ENCODE measurements at regions not wholly inside any gene's neighbourhood (a gene's known extent, or its start where the extent isn't known, plus 50 kb on each side); places are given as distances from the start of the nearest gene placed in this dataset.

DNA sequence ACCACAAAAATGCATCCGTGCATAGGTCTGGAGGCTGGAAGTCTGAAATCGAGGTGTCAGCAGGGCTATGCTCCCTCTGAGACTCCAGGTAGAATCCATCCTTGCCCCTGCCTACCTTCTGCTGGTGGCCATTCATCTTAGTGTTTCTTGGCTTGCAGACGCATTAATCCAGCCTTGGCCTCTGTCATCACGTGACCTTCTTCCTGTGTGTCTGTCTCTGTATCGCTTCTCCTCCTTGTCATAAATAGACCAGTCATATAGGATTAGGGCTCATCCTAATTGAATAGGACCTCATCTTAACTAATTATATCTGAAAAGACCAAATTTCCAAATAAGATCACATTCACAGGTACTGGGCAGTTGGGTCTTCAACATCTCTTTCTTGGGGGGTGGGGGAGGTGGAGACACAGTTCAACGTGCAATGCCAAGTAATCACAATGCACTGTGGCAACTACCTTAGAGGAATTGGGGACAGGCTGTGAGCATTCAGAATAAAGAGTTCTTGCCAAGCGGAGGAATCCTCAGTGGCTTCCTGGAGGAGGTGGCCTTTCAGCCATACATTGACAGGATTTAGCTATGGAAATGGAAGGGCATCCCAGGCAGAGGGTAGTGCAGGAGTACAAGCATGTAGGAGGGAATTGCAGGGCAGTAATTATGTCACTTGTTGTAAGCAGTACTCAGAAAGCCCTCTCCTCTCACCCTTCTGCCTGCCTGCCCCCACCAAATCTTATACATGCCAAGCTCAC lies 96.2 kb upstream of the SYT13 start:
- no peaks in the 10 kb centered on the region for H3K36me3 ChIP-seq (replicated peaks in 1 of 2; ENCODE audit: control insufficient read depth in 1 of 2, insufficient read depth in 2 of 2, low read length in 2 of 2)
- H3K4me1 ChIP-seq (ENCODE audit: control insufficient read depth in 1 of 2, insufficient read depth in 2 of 2, low read length in 2 of 2): peaks cover 12 to 13% of the 10 kb centered on the region in 2 donors
- intact Hi-C loops (cut with micrococcal nuclease): no loop called here
- no peak overlapping the region for H2AFZ ChIP-seq (ENCODE audit: insufficient read depth, low read depth, low read length, poor library complexity, severe bottlenecking)
- no peak overlapping the region for H3K9ac ChIP-seq (ENCODE audit: insufficient read depth, low read length, poor library complexity, severe bottlenecking)
- no peaks in the 10 kb centered on the region for H3K79me2 ChIP-seq (ENCODE audit: insufficient read depth, low read length)
- Mint-ChIP-seq H3K27ac (no peak overlapping the region), H3K4me3 (no peak overlapping the region), H3K27me3 (ENCODE audit: low read depth in 3 of 3) (peaks cover 24 to 62% (median 38%) of the 10 kb centered on the region in 3 donors), H3K4me1 (peaks cover 18% of the 10 kb centered on the region), H3K9me3 (no peaks in the 10 kb centered on the region), H3K36me3 (no peaks in the 10 kb centered on the region)
- H4K20me1 ChIP-seq (ENCODE audit: insufficient read depth, low read length): no peaks in the 10 kb centered on the region
- TF ChIP-seq, protein P1, sequence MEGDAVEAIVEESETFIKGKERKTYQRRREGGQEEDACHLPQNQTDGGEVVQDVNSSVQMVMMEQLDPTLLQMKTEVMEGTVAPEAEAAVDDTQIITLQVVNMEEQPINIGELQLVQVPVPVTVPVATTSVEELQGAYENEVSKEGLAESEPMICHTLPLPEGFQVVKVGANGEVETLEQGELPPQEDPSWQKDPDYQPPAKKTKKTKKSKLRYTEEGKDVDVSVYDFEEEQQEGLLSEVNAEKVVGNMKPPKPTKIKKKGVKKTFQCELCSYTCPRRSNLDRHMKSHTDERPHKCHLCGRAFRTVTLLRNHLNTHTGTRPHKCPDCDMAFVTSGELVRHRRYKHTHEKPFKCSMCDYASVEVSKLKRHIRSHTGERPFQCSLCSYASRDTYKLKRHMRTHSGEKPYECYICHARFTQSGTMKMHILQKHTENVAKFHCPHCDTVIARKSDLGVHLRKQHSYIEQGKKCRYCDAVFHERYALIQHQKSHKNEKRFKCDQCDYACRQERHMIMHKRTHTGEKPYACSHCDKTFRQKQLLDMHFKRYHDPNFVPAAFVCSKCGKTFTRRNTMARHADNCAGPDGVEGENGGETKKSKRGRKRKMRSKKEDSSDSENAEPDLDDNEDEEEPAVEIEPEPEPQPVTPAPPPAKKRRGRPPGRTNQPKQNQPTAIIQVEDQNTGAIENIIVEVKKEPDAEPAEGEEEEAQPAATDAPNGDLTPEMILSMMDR (IDR thresholded peaks at IDR 0.05): no peak
- no peak for DNase-seq
- H3K9me3 ChIP-seq (replicated peaks in 1 of 2; ENCODE audit: control insufficient read depth in 1 of 2, insufficient read depth in 1 of 2, low read length in 2 of 2): no peaks in the 10 kb centered on the region
- 54% methylated on average over 6 of the region's 7 CpGs for WGBS (ENCODE audit: insufficient coverage)
- H3K4me2 ChIP-seq (replicated peaks; ENCODE audit: extremely low read depth, low read length, poor library complexity, severe bottlenecking): no peak overlapping the region
- no peak overlapping the region for H3K4me3 ChIP-seq (replicated peaks in 1 of 3; ENCODE audit: low read depth in 2 of 3, low read length in 3 of 3)
- peaks cover 3 to 13% of the 10 kb centered on the region in 2 donors for H3K27me3 ChIP-seq (ENCODE audit: control insufficient read depth in 2 of 2, insufficient read depth in 2 of 2, low read length in 2 of 2)
- H3K27ac ChIP-seq (ENCODE audit: low read depth in 1 of 2, low read length in 2 of 2): no peak overlapping the region

DNA sequence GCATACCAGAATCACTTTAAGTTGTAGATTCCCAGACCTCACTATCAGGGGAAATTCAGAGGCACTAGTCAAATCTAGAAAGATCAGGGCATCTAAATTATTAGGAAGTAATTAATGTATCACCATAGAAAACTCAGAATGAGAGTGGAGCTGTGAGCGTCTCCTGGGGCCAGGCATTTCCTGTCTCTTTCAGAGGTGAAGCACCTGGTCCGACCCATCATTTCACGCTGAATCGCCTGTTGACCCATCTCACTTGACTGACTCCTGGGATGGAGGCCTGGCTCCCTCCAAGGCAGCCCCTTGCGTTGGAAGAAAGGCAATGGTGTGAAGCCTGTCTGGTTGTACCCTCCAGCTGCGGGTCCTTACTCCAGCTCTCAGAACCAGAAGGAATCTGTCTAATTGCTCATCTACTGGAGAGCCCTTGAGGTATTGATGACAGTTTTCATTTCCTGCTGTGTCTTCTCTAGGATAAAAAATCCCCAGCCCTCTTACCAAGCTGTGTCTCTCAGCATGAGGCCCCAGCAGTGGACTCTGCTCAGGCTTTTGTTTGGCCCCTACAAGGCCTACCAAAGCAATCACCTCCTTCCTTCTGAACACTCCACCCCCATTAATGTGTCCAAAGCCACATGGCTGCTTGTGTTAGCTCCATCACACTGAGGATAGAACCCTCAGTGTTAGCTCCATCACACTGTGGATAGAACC lies 93.2 kb upstream of the SYT13 start:
- WGBS (ENCODE audit: insufficient coverage): 91% methylated on average over 4 of the region's 6 CpGs
- no peak for DNase-seq
- TF ChIP-seq, protein P1 (IDR thresholded peaks at IDR 0.05): no peak
- Histone ChIP-seq H4K20me1 (ENCODE audit: insufficient read depth, low read length) (no peaks in the 10 kb centered on the region), H3K4me1 (ENCODE audit: control insufficient read depth in 1 of 2, insufficient read depth in 2 of 2, low read length in 2 of 2) (peaks cover 12 to 13% of the 10 kb centered on the region in 2 donors), H3K9ac (ENCODE audit: insufficient read depth, low read length, poor library complexity, severe bottlenecking) (no peak overlapping the region), H3K4me3 (replicated peaks in 1 of 3; ENCODE audit: low read depth in 2 of 3, low read length in 3 of 3) (no peak overlapping the region), H3K36me3 (replicated peaks in 1 of 2; ENCODE audit: control insufficient read depth in 1 of 2, insufficient read depth in 2 of 2, low read length in 2 of 2) (no peaks in the 10 kb centered on the region), H3K4me2 (replicated peaks; ENCODE audit: extremely low read depth, low read length, poor library complexity, severe bottlenecking) (no peak overlapping the region), H3K27ac (ENCODE audit: low read depth in 1 of 2, low read length in 2 of 2) (no peak overlapping the region), H3K9me3 (replicated peaks in 1 of 2; ENCODE audit: control insufficient read depth in 1 of 2, insufficient read depth in 1 of 2, low read length in 2 of 2) (no peaks in the 10 kb centered on the region), H2AFZ (ENCODE audit: insufficient read depth, low read depth, low read length, poor library complexity, severe bottlenecking) (no peak overlapping the region), H3K79me2 (ENCODE audit: insufficient read depth, low read length) (no peaks in the 10 kb centered on the region), H3K27me3 (ENCODE audit: control insufficient read depth in 2 of 2, insufficient read depth in 2 of 2, low read length in 2 of 2) (peaks cover 3 to 16% of the 10 kb centered on the region in 2 donors)
- no peak overlapping the region for H3K27ac Mint-ChIP-seq
- peaks cover 31 to 67% (median 39%) of the 10 kb centered on the region in 3 donors for H3K27me3 Mint-ChIP-seq (ENCODE audit: low read depth in 3 of 3)
- H3K4me1 Mint-ChIP-seq: peaks cover 20% of the 10 kb centered on the region
- no peaks in the 10 kb centered on the region for H3K9me3 Mint-ChIP-seq
- H3K36me3 Mint-ChIP-seq: no peaks in the 10 kb centered on the region
- H3K4me3 Mint-ChIP-seq: peak overlapping the region in 1 of 2 donors; percentile 41
- intact Hi-C loops (cut with micrococcal nuclease): no loop called here
